Astrocyte (in vitro differentiated cells and primary cell): ENCODE measurements at regions not wholly inside any gene's neighbourhood (a gene's known extent, or its start where the extent isn't known, plus 50 kb on each side); places are given as distances from the start of the nearest gene placed in this dataset.

Source experiments
- EZH2 ChIP-seq: IDR thresholded peaks from 2 replicates; pipeline ENCODE4 v1.6.1; 2012; ENCODE audit warnings: mild to moderate bottlenecking, low read length, inconsistent platforms; ENCODE audit not compliant: insufficient read depth
- TF ChIP-seq, protein P1 (sequence below): IDR thresholded peaks from 2 replicates; pipeline ENCODE4 v1.5.1; 2011; ENCODE audit warnings: low read depth, mild to moderate bottlenecking, inconsistent platforms, low read length, moderate library complexity; ENCODE audit not compliant: insufficient read depth

DNA sequence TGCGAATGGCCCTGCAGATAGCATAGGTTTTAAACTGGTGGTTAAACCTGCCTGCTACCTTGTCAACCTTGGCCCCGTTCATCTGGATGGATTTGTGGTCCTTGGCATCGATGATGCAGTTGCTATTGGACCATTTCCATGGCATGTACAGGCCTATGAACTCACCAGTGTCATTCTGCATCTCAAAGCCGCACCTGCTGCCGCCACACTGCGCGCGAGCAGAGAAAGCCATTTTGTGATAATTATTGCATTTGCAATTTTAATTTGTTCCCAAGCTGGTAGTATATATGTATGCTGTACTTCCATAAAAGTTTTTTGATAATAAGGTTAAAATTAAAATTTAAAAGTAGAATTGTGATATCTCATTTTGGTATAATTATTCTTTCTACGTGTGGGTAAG lies 94.8 kb upstream of the UXS1 start:
- TF ChIP-seq, protein P1, sequence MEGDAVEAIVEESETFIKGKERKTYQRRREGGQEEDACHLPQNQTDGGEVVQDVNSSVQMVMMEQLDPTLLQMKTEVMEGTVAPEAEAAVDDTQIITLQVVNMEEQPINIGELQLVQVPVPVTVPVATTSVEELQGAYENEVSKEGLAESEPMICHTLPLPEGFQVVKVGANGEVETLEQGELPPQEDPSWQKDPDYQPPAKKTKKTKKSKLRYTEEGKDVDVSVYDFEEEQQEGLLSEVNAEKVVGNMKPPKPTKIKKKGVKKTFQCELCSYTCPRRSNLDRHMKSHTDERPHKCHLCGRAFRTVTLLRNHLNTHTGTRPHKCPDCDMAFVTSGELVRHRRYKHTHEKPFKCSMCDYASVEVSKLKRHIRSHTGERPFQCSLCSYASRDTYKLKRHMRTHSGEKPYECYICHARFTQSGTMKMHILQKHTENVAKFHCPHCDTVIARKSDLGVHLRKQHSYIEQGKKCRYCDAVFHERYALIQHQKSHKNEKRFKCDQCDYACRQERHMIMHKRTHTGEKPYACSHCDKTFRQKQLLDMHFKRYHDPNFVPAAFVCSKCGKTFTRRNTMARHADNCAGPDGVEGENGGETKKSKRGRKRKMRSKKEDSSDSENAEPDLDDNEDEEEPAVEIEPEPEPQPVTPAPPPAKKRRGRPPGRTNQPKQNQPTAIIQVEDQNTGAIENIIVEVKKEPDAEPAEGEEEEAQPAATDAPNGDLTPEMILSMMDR = no peak
- TF ChIP-seq EZH2 = no peak
